Vagina (tissue), 2 donors: ENCODE measurements at regions not wholly inside any gene's neighbourhood (a gene's known extent, or its start where the extent isn't known, plus 50 kb on each side); places are given as distances from the start of the nearest gene placed in this dataset.

Experiments used
- POLR2A ChIP-seq, 2 donors: fragments of 450-650 bp; IDR thresholded peaks; one replicate each; pipeline ENCODE4 v1.6.1; 2017; ENCODE audit warnings: antibody characterized with exemption in 2 of 2, mild to moderate bottlenecking in 2 of 2, moderate library complexity in 2 of 2
- POLR2AphosphoS5 ChIP-seq, 2 donors: sonication (generic); formaldehyde crosslinking; IDR thresholded peaks; one replicate each; pipeline ENCODE4 v1.9.0; 2017; ENCODE audit warnings: antibody characterized with exemption in 2 of 2, mild to moderate bottlenecking in 2 of 2, low read depth in 1 of 2; ENCODE audit not compliant: insufficient read depth in 1 of 2

GRCh38 chr18:24761765-24762164 lies 301.3 kb downstream of the HRH4 start:
- TF ChIP-seq POLR2A (IDR thresholded peaks at IDR 0.05) (no peak), POLR2AphosphoS5 (IDR thresholded peaks at IDR 0.05; ENCODE audit: insufficient read depth in 1 of 2, low read depth in 1 of 2) (no peak)
